Amniotic epithelial cell (primary cell): ENCODE measurements at regions not wholly inside any gene's neighbourhood (a gene's known extent, or its start where the extent isn't known, plus 50 kb on each side); places are given as distances from the start of the nearest gene placed in this dataset.
A peak's percentile ranks its signal among the peaks of the same experiment; 100 is the strongest.

Experiments used
- DNase-seq: peaks from one replicate; pipeline ENCODE4 v3.0.0-alpha.2; 2010; ENCODE audit warnings: low read depth

- DNase-seq, result no peak
These were observed 50.1 kb upstream of the ASAP2 start for GRCh38 chr2:9156483-9156882.

GRCh38 chr2:9154061-9154460 lies 52.6 kb upstream of the ASAP2 start:
- DNase-seq, result no peak

DNA sequence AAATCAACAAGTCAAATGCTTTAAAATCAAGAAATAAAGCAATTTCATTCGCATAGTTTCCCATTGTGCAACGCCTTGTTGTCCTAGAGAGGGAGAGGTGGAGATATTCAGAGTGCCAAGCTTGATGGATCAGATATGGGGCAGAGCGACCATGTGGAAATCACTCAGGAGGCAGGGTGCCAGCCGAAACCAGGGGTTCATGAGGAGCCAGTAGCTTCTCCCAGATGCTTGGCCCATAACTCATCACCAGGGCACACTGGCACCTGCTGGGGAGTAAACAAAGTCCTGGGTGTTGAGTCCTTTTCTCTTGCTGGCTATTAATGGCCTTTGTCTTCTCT lies 53.0 kb upstream of the ASAP2 start:
- peak; percentile 41 for DNase-seq

DNA sequence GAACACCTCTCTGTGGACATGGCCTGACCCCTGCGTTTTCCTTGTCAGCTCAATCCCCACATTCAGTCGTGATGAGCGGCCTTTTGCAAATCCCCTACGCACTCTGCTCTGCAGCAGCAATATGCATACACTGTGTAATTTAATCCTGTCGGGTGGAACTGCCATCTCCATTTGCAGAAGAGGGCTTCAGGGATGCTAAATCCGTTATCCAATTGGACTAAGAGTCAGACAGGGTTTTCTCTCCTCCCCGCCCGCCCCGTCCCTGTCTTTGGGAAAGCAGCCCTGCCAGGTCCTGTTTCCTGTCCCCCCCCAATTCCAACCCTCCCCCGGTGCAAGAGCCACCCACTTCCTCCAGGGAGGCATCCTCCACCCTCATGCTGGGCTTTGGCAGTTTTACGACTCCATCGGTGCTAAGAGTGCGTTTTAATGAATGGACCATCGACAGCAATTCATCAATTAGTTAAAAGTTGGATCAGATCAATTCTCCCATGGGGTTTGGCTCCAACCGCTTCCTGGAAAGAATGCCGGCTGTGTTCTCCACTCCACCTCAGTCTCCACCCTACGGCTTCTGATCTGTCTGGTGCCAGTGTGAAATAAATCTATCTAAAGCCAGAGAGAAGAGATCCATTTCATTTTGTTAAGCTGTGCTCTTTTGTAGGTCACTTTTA lies 53.5 kb upstream of the ASAP2 start:
- DNase-seq, result no peak

DNA sequence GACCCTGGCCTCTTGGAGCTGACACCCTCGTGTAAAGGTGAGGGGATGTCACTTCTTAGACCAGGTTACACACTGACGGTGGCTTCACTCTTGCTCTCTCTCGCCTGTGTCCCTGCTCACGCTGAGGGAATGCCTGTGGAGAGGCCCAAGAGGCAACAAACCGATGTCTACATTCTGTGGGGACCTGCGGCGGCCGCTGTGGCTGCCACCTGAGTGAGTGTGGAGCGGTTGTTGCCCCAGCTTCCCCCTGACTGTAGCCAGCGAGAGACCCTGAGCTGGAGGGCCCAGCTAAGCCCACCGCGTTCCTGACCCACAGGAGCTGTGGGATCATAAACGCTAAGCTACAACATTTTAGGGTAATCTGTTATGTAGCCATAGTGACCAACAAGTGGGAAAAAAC lies 55.7 kb upstream of the ASAP2 start:
- no peak for DNase-seq

GRCh38 chr2:9150568-9150900 lies 56.1 kb upstream of the ASAP2 start:
- no peak for DNase-seq

GRCh38 chr2:9149726-9150567 lies 56.7 kb upstream of the ASAP2 start:
- no peak for DNase-seq

GRCh38 chr2:9149388-9149660 lies 57.3 kb upstream of the ASAP2 start:
- DNase-seq, result no peak

DNA sequence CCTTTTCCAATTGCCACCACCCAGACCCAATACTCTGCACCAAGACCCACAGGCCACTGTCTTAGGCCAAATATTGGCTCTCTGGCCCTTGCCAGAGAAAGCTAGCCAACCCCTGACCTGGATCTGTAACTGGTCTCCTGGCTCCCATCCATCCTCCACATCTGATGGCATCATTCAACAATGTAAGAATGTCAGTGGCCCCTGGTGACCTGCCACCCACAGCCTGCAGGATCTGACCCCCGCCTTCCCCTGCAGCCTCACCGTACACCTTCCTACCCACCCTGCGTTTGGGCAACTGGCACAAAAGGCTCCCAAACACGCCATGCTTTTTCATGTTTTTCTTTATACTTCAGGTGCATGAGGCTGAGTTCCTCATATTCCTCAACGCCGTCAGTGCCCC lies 60.0 kb upstream of the ASAP2 start:
- DNase-seq, result no peak

DNA sequence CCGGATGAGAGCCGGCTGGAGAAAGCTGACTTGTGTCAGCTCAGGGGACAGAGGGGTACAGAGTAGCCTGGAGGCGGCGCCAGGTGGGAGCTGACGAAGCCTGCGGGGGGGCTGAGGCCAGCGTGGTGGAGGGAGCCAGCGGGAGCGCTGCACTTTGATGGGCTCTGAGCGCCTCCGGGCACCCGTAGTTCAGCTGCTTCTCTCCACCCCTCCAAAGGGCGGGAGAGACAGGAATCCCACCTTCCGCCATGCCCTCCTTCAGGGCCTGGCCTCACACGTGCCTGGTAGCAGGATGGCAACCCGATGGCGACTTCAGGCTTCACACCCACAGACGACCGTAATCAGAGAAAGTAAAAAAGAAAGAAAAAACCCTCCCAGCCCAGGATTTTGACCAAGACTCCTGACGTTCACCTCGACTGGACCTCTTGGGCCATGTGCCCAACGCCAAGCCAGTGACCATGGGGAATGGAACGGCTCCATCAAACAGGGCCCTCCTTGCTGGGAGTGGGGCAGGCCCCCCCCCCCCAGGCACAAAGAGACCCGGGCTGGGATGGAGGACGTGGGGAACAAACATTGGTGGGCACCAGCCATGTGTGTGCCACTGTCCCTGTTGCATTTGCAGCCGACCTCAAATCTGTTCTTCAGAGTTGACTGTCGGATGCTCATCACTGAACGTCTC lies 60.7 kb upstream of the ASAP2 start:
- DNase-seq, result no peak

GRCh38 chr2:9145109-9145751 lies 61.4 kb upstream of the ASAP2 start:
- DNase-seq, result peak; percentile 64

GRCh38 chr2:9144617-9145016 lies 62.0 kb upstream of the ASAP2 start:
- peak; percentile 91 for DNase-seq

GRCh38 chr2:9144046-9144445 lies 62.6 kb upstream of the ASAP2 start:
- peak; percentile 59 for DNase-seq

DNA sequence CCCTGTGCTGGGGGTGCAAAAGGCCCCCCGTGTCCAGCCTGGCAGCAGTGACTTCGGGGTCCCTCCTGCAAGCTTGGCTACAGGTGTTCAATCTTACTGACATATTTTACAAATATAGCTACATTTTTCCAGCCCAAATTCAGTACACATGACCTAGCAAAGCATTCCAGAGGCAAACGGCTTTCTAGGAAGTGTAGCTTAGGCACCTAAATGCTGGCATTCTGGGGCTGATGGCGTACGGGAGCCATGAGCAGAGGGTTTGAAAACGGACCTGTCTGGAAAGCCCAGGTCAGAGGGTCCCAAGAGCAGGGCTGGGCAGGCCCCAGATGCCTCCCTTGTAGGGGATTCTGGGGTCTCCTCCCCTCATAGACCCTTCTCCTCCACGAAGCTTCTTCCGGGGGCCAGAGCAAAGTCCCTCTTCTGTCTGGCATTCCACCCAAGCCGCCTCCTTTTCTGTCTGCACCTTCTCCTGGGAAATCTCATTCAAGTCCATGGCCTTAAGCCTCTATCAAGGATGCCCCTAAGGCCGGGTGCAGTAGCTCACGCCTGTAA lies 63.3 kb upstream of the ASAP2 start:
- DNase-seq, result no peak

- peak; percentile 76 for DNase-seq
These were observed 63.9 kb upstream of the ASAP2 start for GRCh38 chr2:9142551-9143263.

- DNase-seq, result no peak
These were observed 64.7 kb upstream of the ASAP2 start for GRCh38 chr2:9141706-9142460.

DNA sequence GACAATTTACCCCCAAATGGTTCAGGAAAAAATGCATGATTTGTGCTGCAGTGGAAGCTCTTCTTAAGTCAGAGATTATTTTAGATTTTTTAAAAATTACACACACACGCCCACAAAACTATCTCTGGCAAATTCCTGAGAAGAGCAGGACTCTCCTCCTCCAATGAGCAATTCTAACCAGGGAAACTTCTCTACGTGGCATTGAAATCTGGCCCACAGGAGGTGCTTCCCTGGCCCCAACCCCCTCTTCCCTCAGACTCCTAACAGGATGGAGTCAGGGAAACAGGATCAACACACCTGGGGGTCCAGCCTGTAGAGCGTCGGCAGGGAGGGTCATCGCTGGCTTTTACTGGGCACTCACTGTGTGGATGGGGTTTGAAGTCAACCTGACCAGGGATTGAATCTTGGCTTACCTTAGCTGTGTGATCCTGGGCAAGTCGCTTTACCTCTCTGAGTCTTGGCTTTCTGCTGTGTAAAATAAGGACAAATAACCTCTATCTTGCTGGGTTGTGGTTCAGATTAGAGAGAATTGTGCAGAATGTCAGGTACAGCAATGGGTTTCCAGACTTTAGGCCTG lies 65.4 kb upstream of the ASAP2 start:
- peak; percentile 43 for DNase-seq

DNA sequence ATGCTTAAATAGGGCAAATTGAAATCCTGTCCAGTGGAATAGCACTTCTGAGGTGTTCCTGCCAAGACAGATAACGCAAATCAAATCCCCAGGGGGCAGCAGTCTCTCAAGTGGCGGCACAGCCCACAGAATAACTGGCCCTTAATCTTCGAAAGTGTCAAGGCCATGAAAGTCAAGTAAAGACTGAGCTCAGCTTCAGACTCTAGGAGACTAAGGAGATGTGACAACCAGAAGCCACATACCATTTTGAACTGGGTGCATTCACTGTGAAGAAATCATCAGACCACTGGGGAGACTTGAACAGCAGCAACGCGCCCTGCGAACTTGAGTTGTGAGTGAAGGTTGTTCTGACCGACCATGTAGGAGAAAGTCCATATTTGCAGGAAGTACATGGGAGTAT lies 66.0 kb upstream of the ASAP2 start:
- DNase-seq, result no peak

DNA sequence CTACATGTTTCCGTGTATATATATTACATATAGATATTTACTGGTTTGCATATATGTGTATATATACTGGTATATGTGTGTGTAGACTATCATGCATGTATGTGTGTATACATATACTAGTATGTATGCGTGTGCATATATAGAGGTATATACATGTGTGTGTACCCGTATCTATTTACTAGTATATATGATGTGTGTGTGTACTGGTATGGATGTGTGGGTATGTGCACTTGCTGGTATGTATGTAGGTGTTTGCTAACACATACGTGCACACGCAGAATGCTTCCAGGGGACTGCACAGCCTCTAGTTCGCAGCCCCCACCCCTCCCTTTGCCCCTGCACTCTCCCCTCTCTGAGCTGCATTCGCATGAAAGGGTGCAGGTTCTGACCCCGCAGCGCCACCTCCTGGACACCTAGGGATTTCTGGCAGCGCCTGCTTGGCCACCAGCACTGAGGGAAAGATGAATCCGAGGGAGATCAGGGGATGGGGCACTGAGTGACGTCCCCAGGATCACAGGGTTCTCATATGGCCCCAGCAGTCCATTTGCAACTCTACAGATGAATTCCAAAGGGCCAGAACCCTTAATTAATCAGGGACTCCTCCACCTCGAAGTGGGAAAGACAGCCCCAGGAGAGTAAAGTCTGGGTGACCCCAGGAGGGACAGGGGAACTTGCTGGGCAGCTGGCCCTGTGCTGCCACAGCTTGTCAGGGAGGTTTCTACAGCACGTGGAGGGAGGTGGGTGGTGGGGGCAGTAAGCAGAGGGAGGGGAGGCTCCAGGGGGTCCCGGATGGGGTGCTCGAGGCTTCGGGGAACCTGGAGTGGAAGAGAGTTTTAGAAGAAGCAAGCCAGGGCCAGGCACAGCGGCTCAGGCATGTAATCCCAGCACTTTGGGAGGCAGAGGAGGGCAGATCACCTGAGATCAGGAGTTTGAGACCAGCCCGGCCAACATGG lies 66.8 kb upstream of the ASAP2 start:
- no peak for DNase-seq
